ENCODE measurements at regions not wholly inside any gene's neighbourhood (a gene's known extent, or its start where the extent isn't known, plus 50 kb on each side); places are given as distances from the start of the nearest gene placed in this dataset.

- no peak for ATAC-seq (ENCODE audit: insufficient read depth, low read depth)
- Histone ChIP-seq H3K27ac (ENCODE audit: low read length) (no peak overlapping the region), H3K9me3 (ENCODE audit: insufficient read depth, low read length, severe bottlenecking) (no peaks in the 10 kb centered on the region), H3K79me2 (ENCODE audit: insufficient read depth, low read length) (no peaks in the 10 kb centered on the region), H3K9ac (ENCODE audit: low read depth, low read length) (no peak overlapping the region), H3K36me3 (ENCODE audit: insufficient read depth, low read length) (no peaks in the 10 kb centered on the region), H4K20me1 (ENCODE audit: insufficient read depth, low read length) (no peaks in the 10 kb centered on the region), H3K27me3 (ENCODE audit: insufficient read depth, low read length, poor library complexity) (no peaks in the 10 kb centered on the region), H3K4me2 (ENCODE audit: insufficient read depth, low read length) (no peak overlapping the region), H2AFZ (ENCODE audit: low read depth, low read length) (no peak overlapping the region), H3K4me1 (ENCODE audit: insufficient read depth, low read length) (no peaks in the 10 kb centered on the region), H3K4me3 (ENCODE audit: low read depth in 1 of 2, low read length in 2 of 2) (no peak overlapping the region)
- TF ChIP-seq CTCF (IDR thresholded peaks at IDR 0.05; ENCODE audit: borderline replicate concordance, extremely low read depth, low read length, poor library complexity, severe bottlenecking) (no peak), EZH2 (IDR thresholded peaks at IDR 0.05; ENCODE audit: borderline replicate concordance, low read depth, low read length, severe bottlenecking) (no peak)
- DNase-seq, result no peak
Observed at GRCh38 chr5:155532621-155533311, 519.2 kb downstream of the KIF4B start.

GRCh38 chr5:155540000-155540595 lies 526.5 kb downstream of the KIF4B start:
- Histone ChIP-seq H3K36me3 (ENCODE audit: insufficient read depth, low read length) (no peaks in the 10 kb centered on the region), H3K4me3 (ENCODE audit: low read depth in 1 of 2, low read length in 2 of 2) (no peak overlapping the region), H3K27ac (ENCODE audit: low read length) (no peak overlapping the region), H3K27me3 (ENCODE audit: insufficient read depth, low read length, poor library complexity) (peaks cover 5% of the 10 kb centered on the region), H2AFZ (ENCODE audit: low read depth, low read length) (no peak overlapping the region), H3K9me3 (ENCODE audit: insufficient read depth, low read length, severe bottlenecking) (no peaks in the 10 kb centered on the region), H3K79me2 (ENCODE audit: insufficient read depth, low read length) (no peaks in the 10 kb centered on the region), H3K4me1 (ENCODE audit: insufficient read depth, low read length) (no peaks in the 10 kb centered on the region), H3K9ac (ENCODE audit: low read depth, low read length) (no peak overlapping the region), H4K20me1 (ENCODE audit: insufficient read depth, low read length) (no peaks in the 10 kb centered on the region), H3K4me2 (ENCODE audit: insufficient read depth, low read length) (no peak overlapping the region)
- ATAC-seq (ENCODE audit: insufficient read depth, low read depth) (no peak), DNase-seq (no peak)
- TF ChIP-seq EZH2 (IDR thresholded peaks at IDR 0.05; ENCODE audit: borderline replicate concordance, low read depth, low read length, severe bottlenecking) (no peak), CTCF (IDR thresholded peaks at IDR 0.05; ENCODE audit: borderline replicate concordance, extremely low read depth, low read length, poor library complexity, severe bottlenecking) (no peak)

- TF ChIP-seq EZH2 (IDR thresholded peaks at IDR 0.05; ENCODE audit: borderline replicate concordance, low read depth, low read length, severe bottlenecking) (no peak), CTCF (IDR thresholded peaks at IDR 0.05; ENCODE audit: borderline replicate concordance, extremely low read depth, low read length, poor library complexity, severe bottlenecking) (no peak)
- no peaks in the 10 kb centered on the region for H3K27me3 ChIP-seq (ENCODE audit: insufficient read depth, low read length, poor library complexity)
- no peaks in the 10 kb centered on the region for H3K9me3 ChIP-seq (ENCODE audit: insufficient read depth, low read length, severe bottlenecking)
- H3K4me2 ChIP-seq (ENCODE audit: insufficient read depth, low read length), result no peak overlapping the region
- no peaks in the 10 kb centered on the region for H3K36me3 ChIP-seq (ENCODE audit: insufficient read depth, low read length)
- H3K79me2 ChIP-seq (ENCODE audit: insufficient read depth, low read length), result no peaks in the 10 kb centered on the region
- H3K9ac ChIP-seq (ENCODE audit: low read depth, low read length), result no peak overlapping the region
- ATAC-seq (ENCODE audit: insufficient read depth, low read depth) (no peak), DNase-seq (no peak)
- no peak overlapping the region for H2AFZ ChIP-seq (ENCODE audit: low read depth, low read length)
- H3K4me1 ChIP-seq (ENCODE audit: insufficient read depth, low read length), result no peaks in the 10 kb centered on the region
- no peak overlapping the region for H3K27ac ChIP-seq (ENCODE audit: low read length)
- H3K4me3 ChIP-seq (ENCODE audit: low read depth in 1 of 2, low read length in 2 of 2), result no peak overlapping the region
- H4K20me1 ChIP-seq (ENCODE audit: insufficient read depth, low read length), result no peaks in the 10 kb centered on the region
Observed at GRCh38 chr5:155546075-155546474, 532.5 kb downstream of the KIF4B start.

Measured in DND-41 (cell line).